CD14-positive monocyte (primary cell): ENCODE measurements at regions not wholly inside any gene's neighbourhood (a gene's known extent, or its start where the extent isn't known, plus 50 kb on each side); places are given as distances from the start of the nearest gene placed in this dataset.

Experiments
- DNase-seq, 3 donors: peaks; one replicate each; pipeline ENCODE4 v3.0.0-alpha.2; 2011 to 2022
- H2AFZ ChIP-seq: 2 replicates; pipeline ENCODE4 v1.6.0; 2012; ENCODE audit warnings: mild to moderate bottlenecking, low read depth, low read length, inconsistent platforms; ENCODE audit not compliant: insufficient read depth, poor library complexity, severe bottlenecking
- H3K27ac ChIP-seq, 2 donors: 1 replicate in 1 of 2; 2 replicates in 1 of 2; pipeline ENCODE4 v1.5.1; 2012 to 2013; ENCODE audit warnings: low read length in 2 of 2, control low read depth in 1 of 2, inconsistent platforms in 1 of 2, low read depth in 1 of 2, mild to moderate bottlenecking in 1 of 2
- H3K27me3 ChIP-seq, 2 donors: one replicate each; pipeline versions ENCODE4 v1.6.0 to v1.6.1; 2011 to 2013; ENCODE audit warnings: low read length in 2 of 2; ENCODE audit not compliant: control insufficient read depth in 2 of 2, insufficient read depth in 2 of 2
- H3K36me3 ChIP-seq, 2 donors: replicated peaks in 1 of 2; 1 replicate in 1 of 2; 2 replicates in 1 of 2; pipeline versions ENCODE4 v1.5.1 to v1.6.1; 2012 to 2013; ENCODE audit warnings: low read length in 2 of 2, control low read depth in 1 of 2, inconsistent platforms in 1 of 2, mild to moderate bottlenecking in 1 of 2; ENCODE audit not compliant: insufficient read depth in 2 of 2, control insufficient read depth in 1 of 2
- H3K4me1 ChIP-seq, 2 donors: 1 replicate in 1 of 2; 2 replicates in 1 of 2; pipeline versions ENCODE4 v1.5.1 to v1.6.1; 2012 to 2013; ENCODE audit warnings: low read length in 2 of 2, control low read depth in 1 of 2, inconsistent platforms in 1 of 2, mild to moderate bottlenecking in 1 of 2, moderate library complexity in 1 of 2; ENCODE audit not compliant: insufficient read depth in 2 of 2, control insufficient read depth in 1 of 2
- H3K4me2 ChIP-seq: replicated peaks from 2 replicates; pipeline ENCODE3; 2012; ENCODE audit warnings: low read length, moderate library complexity, mild to moderate bottlenecking; ENCODE audit not compliant: poor library complexity, severe bottlenecking; ENCODE audit errors: extremely low read depth
- H3K4me3 ChIP-seq, 3 experiments: fragments of 200-600 bp in 1 of 3; sonication (generic) in 1 of 3; replicated peaks in 1 of 3; 1 replicate in 2 of 3; 2 replicates in 1 of 3; pipeline ENCODE4 v1.5.1; 2011 to 2013; ENCODE audit warnings: low read length in 3 of 3, mild to moderate bottlenecking in 3 of 3, control low read depth in 2 of 3, low read depth in 2 of 3, inconsistent platforms in 1 of 3, moderate library complexity in 1 of 3
- H3K79me2 ChIP-seq: 2 replicates; pipeline ENCODE4 v1.6.0; 2012; ENCODE audit warnings: mild to moderate bottlenecking, control low read depth, inconsistent platforms, low read length, moderate library complexity; ENCODE audit not compliant: insufficient read depth
- H3K9ac ChIP-seq: 2 replicates; pipeline ENCODE4 v1.6.0; 2017; ENCODE audit warnings: low read length, mild to moderate bottlenecking; ENCODE audit not compliant: insufficient read depth, poor library complexity, severe bottlenecking
- H3K9me3 ChIP-seq, 2 donors: replicated peaks in 1 of 2; 1 replicate in 1 of 2; 2 replicates in 1 of 2; pipeline versions ENCODE4 v1.5.1 to v1.6.1; 2012 to 2013; ENCODE audit warnings: low read length in 2 of 2, control low read depth in 1 of 2; ENCODE audit not compliant: control insufficient read depth in 1 of 2, insufficient read depth in 1 of 2
- H4K20me1 ChIP-seq: 2 replicates; pipeline ENCODE4 v1.6.0; 2012; ENCODE audit warnings: mild to moderate bottlenecking, low read length, control low read depth, moderate library complexity; ENCODE audit not compliant: insufficient read depth
- H3K27ac Mint-ChIP-seq, 7 donors: one replicate each; pipeline ENCODE4 v1.8.0; 2020; ENCODE audit warnings: mild to moderate bottlenecking in 7 of 7, mixed read lengths in 7 of 7, moderate library complexity in 6 of 7, inconsistent platforms in 2 of 7
- H3K27me3 Mint-ChIP-seq, 3 donors: one replicate each; pipeline ENCODE4 v1.8.0; 2021 to 2022; ENCODE audit warnings: low read depth in 3 of 3, mild to moderate bottlenecking in 3 of 3, mixed read lengths in 3 of 3, moderate library complexity in 3 of 3, inconsistent platforms in 1 of 3
- H3K36me3 Mint-ChIP-seq, 2 donors: one replicate each; pipeline ENCODE4 v1.8.0; 2020; ENCODE audit warnings: mixed read lengths in 2 of 2, inconsistent platforms in 1 of 2, mild to moderate bottlenecking in 1 of 2
- H3K4me1 Mint-ChIP-seq: one replicate; pipeline ENCODE4 v1.8.0; 2020; ENCODE audit warnings: mild to moderate bottlenecking, mixed read lengths
- H3K4me3 Mint-ChIP-seq, 2 donors: one replicate each; pipeline ENCODE4 v1.8.0; 2020; ENCODE audit warnings: mild to moderate bottlenecking in 2 of 2, mixed read lengths in 2 of 2, moderate library complexity in 1 of 2
- H3K9me3 Mint-ChIP-seq, 7 donors: one replicate each; pipeline ENCODE4 v1.8.0; 2020 to 2022; ENCODE audit warnings: mixed read lengths in 7 of 7, mild to moderate bottlenecking in 6 of 7, moderate library complexity in 6 of 7, inconsistent platforms in 2 of 7
- WGBS: methylation state at CpG from one replicate; pipeline ENCODE4 v1.1.5; 2013; ENCODE audit warnings: missing lambda C conversion rate; ENCODE audit not compliant: insufficient coverage; 5-methylcytosine and 5-hydroxymethylcytosine counted together
- intact Hi-C, 2 donors: fragments of 100-400 bp; cut with micrococcal nuclease; formaldehyde crosslinking; loops; one replicate each; pipeline versions ENCODE4 v1.15.0 to v1.15.1; 2023
- TF ChIP-seq, protein P1 (sequence below): fragments of 200-600 bp; IDR thresholded peaks from one replicate; pipeline ENCODE4 v1.8.0; 2022; ENCODE audit warnings: antibody characterized with exemption, mild to moderate bottlenecking

DNA sequence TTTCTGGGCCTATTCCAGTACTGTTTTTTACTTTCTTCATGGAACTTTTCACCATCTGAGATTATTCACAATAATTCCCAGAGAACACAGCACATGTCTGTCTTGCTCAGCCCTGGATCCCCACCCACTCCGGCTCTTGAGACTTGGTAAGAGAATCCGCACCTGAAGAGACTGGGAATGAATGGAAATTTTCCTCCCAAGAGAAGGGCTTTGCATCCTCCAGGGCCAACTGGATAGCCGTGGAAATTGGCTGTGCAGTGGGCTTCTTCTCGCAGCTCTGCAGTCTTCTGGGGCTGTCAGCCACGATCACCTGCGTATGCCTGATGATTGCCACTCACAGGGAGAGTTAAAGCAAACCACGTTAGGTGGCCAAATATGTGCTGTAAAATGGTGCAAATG lies 159.1 kb downstream of the THBS2 start:
- H3K9me3 ChIP-seq = peaks cover 15 to 19% of the 10 kb centered on the region in 2 donors
- no peak overlapping the region for H3K4me2 ChIP-seq
- no peaks in the 10 kb centered on the region for H3K36me3 ChIP-seq
- DNase-seq = no peak
- H3K79me2 ChIP-seq = no peaks in the 10 kb centered on the region
- Mint-ChIP-seq H3K4me3 (no peak overlapping the region), H3K27me3 (peaks cover 0 to 4% (median 0%) of the 10 kb centered on the region in 3 donors), H3K4me1 (no peaks in the 10 kb centered on the region), H3K9me3 (peaks cover 19 to 41% (median 31%) of the 10 kb centered on the region in 7 donors), H3K36me3 (no peaks in the 10 kb centered on the region), H3K27ac (no peak overlapping the region)
- H3K9ac ChIP-seq = no peak overlapping the region
- intact Hi-C loops = no loop called here
- no peaks in the 10 kb centered on the region for H3K27me3 ChIP-seq
- H2AFZ ChIP-seq = no peak overlapping the region
- WGBS = 100% methylated on average over 1 of the region's 7 CpGs
- no peaks in the 10 kb centered on the region for H4K20me1 ChIP-seq
- no peaks in the 10 kb centered on the region for H3K4me1 ChIP-seq
- TF ChIP-seq, protein P1, sequence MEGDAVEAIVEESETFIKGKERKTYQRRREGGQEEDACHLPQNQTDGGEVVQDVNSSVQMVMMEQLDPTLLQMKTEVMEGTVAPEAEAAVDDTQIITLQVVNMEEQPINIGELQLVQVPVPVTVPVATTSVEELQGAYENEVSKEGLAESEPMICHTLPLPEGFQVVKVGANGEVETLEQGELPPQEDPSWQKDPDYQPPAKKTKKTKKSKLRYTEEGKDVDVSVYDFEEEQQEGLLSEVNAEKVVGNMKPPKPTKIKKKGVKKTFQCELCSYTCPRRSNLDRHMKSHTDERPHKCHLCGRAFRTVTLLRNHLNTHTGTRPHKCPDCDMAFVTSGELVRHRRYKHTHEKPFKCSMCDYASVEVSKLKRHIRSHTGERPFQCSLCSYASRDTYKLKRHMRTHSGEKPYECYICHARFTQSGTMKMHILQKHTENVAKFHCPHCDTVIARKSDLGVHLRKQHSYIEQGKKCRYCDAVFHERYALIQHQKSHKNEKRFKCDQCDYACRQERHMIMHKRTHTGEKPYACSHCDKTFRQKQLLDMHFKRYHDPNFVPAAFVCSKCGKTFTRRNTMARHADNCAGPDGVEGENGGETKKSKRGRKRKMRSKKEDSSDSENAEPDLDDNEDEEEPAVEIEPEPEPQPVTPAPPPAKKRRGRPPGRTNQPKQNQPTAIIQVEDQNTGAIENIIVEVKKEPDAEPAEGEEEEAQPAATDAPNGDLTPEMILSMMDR = no peak
- no peak overlapping the region for H3K4me3 ChIP-seq
- no peak overlapping the region for H3K27ac ChIP-seq

DNA sequence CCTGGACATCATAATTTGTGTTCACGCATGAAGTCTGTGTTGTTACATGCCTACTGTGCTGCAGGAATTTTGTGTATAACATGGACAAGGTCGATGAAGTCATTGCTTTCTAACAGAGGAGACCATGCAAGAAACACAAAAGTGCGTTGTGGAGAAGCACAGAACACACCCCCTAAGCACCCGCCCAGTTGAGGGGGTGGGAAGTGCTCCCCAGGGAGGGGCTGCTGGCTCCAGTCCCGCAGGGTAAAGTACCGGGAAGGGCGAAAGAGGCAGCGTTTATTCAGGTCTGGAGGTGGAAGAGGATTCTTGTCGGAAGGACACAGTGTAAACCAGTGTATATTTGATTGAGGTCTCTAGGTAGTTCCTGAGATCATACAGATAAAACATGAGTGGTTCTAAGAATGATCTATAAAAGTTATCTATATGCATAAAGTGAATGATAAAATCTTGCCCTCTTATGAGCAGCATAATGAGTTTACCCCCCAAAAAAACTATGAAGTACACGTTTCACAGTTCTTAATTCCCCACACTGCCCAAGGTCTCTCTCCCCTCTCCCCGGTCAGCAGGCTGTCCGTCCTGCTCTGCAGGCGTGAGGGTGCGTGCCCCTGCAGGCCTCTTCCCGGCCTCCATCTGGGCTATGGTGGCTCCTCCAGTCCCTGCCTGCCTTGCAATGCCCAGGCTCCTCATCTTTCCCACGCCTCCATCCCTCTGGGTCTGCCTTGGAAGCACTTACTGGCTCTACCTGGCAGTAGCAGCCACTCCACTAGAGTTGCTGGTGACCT lies 159.7 kb downstream of the THBS2 start:
- 95% methylated on average over 13 of the region's 16 CpGs for WGBS

More for the DNA sequence above, 159.7 kb downstream of the THBS2 start:
- Mint-ChIP-seq H3K4me3 (no peak overlapping the region), H3K4me1 (no peaks in the 10 kb centered on the region), H3K27ac (no peak overlapping the region), H3K9me3 (peaks cover 20 to 41% (median 31%) of the 10 kb centered on the region in 7 donors), H3K27me3 (peaks cover 0 to 2% (median 0%) of the 10 kb centered on the region in 3 donors), H3K36me3 (no peaks in the 10 kb centered on the region)
- no peak overlapping the region for H3K27ac ChIP-seq
- TF ChIP-seq, protein P1 = no peak
- peaks cover 19% of the 10 kb centered on the region in 2 donors for H3K9me3 ChIP-seq
- DNase-seq = no peak
- H3K27me3 ChIP-seq = no peaks in the 10 kb centered on the region
- H4K20me1 ChIP-seq = no peaks in the 10 kb centered on the region
- no peaks in the 10 kb centered on the region for H3K4me1 ChIP-seq
- no peak overlapping the region for H3K4me3 ChIP-seq
- intact Hi-C loops = no loop called here
- H3K79me2 ChIP-seq = no peaks in the 10 kb centered on the region
- H3K36me3 ChIP-seq = no peaks in the 10 kb centered on the region
- no peak overlapping the region for H3K9ac ChIP-seq
- H2AFZ ChIP-seq = no peak overlapping the region
- H3K4me2 ChIP-seq = no peak overlapping the region
